Activated naive CD8-positive, alpha-beta T cell treated with anti-CD3 and anti-CD28 coated beads, Interleukin-2, amount 50 U/mL, for 24 hours (primary cell): ENCODE measurements at regions not wholly inside any gene's neighbourhood (a gene's known extent, or its start where the extent isn't known, plus 50 kb on each side); places are given as distances from the start of the nearest gene placed in this dataset.

Source experiments
- ATAC-seq: fragments of 150-1000 bp; cut with Tn5 transposase; one replicate; pipeline ENCODE4 v1.10.0; 2021
- DNase-seq: peaks from one replicate; pipeline ENCODE4 v3.0.0; 2021
- H3K27ac Mint-ChIP-seq: one replicate; pipeline ENCODE4 v1.8.0; 2021; ENCODE audit warnings: mild to moderate bottlenecking, mixed read lengths
- H3K27me3 Mint-ChIP-seq: one replicate; pipeline ENCODE4 v1.8.0; 2021; ENCODE audit warnings: mixed read lengths
- H3K36me3 Mint-ChIP-seq: one replicate; pipeline ENCODE4 v1.8.0; 2021; ENCODE audit warnings: low read depth, mixed read lengths
- H3K4me1 Mint-ChIP-seq: one replicate; pipeline ENCODE4 v1.8.0; 2021; ENCODE audit warnings: mixed read lengths
- H3K4me3 Mint-ChIP-seq: one replicate; pipeline ENCODE4 v1.8.0; 2021; ENCODE audit warnings: mild to moderate bottlenecking, moderate library complexity, mixed read lengths
- H3K9me3 Mint-ChIP-seq: one replicate; pipeline ENCODE4 v1.8.0; 2021; ENCODE audit warnings: mixed read lengths

DNA sequence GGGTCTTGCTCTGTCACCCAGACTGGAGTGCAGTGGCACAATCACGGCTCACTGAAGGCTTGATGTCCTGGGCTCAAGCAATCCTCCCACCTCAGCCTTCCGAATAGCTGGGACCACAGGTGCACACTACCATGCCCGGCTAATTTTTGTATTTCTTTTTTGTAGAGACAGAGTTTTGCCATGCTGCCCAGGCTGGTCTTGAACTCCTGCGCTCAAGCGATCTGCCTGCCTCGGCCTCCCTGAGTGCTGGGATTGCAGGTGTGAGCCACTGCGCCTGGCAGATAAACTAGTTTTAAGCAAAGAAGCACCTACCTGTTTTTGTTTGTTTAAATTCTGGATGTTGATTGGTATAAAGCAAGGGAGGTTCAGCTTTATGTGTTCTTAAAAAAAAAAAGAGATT, 170.6 kb upstream of the GOLIM4 start:
- H3K4me3 Mint-ChIP-seq, result no peak overlapping the region
- H3K36me3 Mint-ChIP-seq, result no peaks in the 10 kb centered on the region
- H3K4me1 Mint-ChIP-seq, result no peaks in the 10 kb centered on the region
- no peaks in the 10 kb centered on the region for H3K9me3 Mint-ChIP-seq
- H3K27me3 Mint-ChIP-seq, result no peaks in the 10 kb centered on the region
- no peak for ATAC-seq
- no peak for DNase-seq
- no peak overlapping the region for H3K27ac Mint-ChIP-seq

DNA sequence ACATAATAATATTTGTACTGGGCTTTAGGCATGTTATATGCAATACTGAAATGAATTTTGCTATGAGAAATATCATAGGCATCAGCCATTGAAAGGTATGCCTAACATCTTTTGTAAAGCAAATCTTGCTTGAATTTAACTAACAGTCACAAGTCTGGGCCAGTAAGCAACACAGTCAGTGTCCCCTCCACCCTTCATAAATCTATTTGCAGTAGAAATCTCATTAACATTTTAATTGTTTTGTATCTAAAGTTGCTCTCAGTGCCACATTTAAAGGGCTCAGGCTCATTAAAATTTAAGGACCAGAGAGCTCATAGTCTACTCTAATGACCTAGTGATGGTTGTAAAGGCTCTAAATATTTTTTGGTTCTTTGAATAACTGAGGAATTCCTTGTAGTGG, 167.2 kb upstream of the GOLIM4 start:
- DNase-seq (no peak), ATAC-seq (no peak)
- no peaks in the 10 kb centered on the region for H3K27me3 Mint-ChIP-seq
- no peak overlapping the region for H3K27ac Mint-ChIP-seq
- no peaks in the 10 kb centered on the region for H3K4me1 Mint-ChIP-seq
- no peaks in the 10 kb centered on the region for H3K9me3 Mint-ChIP-seq
- no peak overlapping the region for H3K4me3 Mint-ChIP-seq
- H3K36me3 Mint-ChIP-seq, result no peaks in the 10 kb centered on the region

DNA sequence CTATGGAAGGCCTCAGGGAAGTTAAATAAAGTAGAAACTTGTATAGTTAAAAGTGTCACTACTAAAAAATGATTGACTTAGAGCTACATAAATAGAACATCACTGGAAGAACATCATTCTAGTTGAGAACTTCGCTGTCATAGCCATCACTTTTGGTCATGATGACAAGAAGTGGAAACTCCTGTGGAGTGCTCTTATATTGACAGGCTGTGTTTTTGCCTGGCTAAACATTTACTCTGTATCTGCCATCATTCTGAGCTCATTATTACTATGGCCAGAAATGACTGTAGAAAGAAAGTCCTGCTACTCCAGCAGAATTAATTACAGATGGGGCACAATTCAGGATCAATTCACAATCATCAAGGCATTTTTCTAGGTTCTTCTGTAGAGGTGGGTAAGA, 165.1 kb upstream of the GOLIM4 start:
- H3K4me3 Mint-ChIP-seq, result no peak overlapping the region
- no peaks in the 10 kb centered on the region for H3K36me3 Mint-ChIP-seq
- H3K27ac Mint-ChIP-seq, result no peak overlapping the region
- ATAC-seq (no peak), DNase-seq (no peak)
- H3K9me3 Mint-ChIP-seq, result no peaks in the 10 kb centered on the region
- H3K4me1 Mint-ChIP-seq, result no peaks in the 10 kb centered on the region
- no peaks in the 10 kb centered on the region for H3K27me3 Mint-ChIP-seq

DNA sequence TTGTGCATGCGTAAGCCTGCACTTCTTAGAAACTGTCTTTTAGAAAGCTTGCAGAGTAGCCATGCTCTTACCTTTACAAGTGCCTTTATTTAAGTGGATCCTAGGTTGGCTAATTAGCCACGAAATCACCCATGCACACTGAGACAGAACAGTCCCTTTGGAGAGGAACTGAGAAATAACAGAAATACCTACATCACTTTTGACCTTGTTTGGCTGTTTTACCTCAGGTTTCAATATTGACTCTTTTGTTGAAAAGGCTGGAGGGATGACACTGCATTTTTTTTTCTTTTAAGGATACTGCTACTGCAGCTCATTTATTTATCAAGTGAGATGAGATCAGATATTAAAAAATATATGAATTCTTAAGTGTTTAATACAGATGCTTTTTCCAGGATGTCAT, 155.6 kb upstream of the GOLIM4 start:
- Mint-ChIP-seq H3K27me3 (peaks cover 36% of the 10 kb centered on the region), H3K4me3 (no peak overlapping the region), H3K4me1 (peaks cover 14% of the 10 kb centered on the region), H3K27ac (no peak overlapping the region), H3K9me3 (no peaks in the 10 kb centered on the region), H3K36me3 (no peaks in the 10 kb centered on the region)
- no peak for DNase-seq
- ATAC-seq, result no peak

- DNase-seq, result no peak
- Mint-ChIP-seq H3K4me3 (peak overlapping the region; percentile 66), H3K27ac (no peak overlapping the region), H3K36me3 (no peaks in the 10 kb centered on the region), H3K4me1 (peaks cover 14% of the 10 kb centered on the region), H3K9me3 (no peaks in the 10 kb centered on the region), H3K27me3 (peaks cover 37% of the 10 kb centered on the region)
- no peak for ATAC-seq
These were observed 154.7 kb upstream of the GOLIM4 start for GRCh38 chr3:168250415-168250861.

DNA sequence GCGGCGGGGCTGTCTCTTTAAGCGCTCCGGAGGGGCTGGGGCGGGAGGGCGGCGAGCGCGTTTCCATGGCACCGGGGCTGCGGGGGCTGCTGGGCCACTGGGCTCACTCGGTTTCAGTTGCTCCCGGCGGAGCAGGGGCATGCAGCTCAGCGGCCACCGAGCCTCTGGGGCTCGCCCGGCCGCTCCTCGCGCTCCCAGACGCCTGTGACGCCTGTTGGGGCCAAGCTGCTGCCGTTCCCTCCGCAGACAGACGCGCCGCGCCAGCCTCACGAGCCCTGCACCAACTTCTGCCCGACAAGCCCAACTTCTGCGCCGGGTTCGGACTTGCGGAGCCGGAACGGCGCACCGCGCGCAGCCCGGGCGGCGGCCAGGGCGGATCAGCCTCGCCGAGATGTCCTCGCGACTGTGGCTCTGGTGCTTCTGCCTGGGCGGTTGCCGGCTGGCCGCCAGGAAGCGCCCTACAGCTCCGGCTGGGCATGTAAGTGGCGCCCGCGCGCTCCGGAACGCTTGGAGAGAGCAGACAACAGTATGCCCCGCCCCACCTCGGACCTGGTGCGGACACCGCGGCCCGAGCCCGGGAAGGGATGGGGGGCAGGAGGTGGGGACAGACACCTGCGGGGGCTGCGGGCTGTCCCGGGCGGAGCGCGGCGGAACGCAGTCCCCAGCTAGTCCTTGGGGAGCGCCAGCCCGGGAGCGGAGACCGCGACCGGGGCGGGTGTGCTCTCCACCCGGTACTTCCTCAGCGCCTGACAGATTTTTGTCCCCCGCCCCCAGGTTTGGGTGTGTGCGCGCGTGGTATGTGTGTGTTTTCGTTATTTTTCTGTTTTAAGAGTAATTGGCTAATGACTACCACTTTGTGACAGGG, 154.1 kb upstream of the GOLIM4 start:
- Mint-ChIP-seq H3K36me3 (no peaks in the 10 kb centered on the region), H3K27me3 (peaks cover 37% of the 10 kb centered on the region), H3K9me3 (no peaks in the 10 kb centered on the region), H3K27ac (no peak overlapping the region), H3K4me3 (peak overlapping the region; percentile 66), H3K4me1 (peaks cover 14% of the 10 kb centered on the region)
- peak; percentile 75 for ATAC-seq
- DNase-seq, result peak; percentile 18

DNA sequence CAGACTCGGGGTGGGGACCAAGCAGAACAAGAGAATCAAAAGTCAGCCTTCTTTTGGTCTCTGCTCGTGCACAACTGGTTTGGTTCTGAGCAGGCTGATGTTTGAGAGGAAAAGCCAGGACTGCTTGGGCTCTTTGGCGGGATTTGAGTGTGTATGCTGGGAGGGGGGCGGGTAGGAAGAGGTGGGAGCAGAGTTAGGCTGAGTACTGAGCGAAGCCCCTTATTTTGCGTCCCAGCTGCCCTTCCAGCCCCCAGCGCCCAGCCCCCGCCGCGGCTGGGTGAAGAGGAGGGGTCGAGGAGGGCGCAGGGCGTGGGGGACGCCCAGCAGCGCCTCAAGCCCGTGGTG, 153.5 kb upstream of the GOLIM4 start:
- Mint-ChIP-seq H3K4me1 (peaks cover 14% of the 10 kb centered on the region), H3K27me3 (peaks cover 41% of the 10 kb centered on the region), H3K4me3 (peak overlapping the region; percentile 51), H3K36me3 (no peaks in the 10 kb centered on the region), H3K9me3 (no peaks in the 10 kb centered on the region), H3K27ac (no peak overlapping the region)
- ATAC-seq, result no peak
- DNase-seq, result no peak

DNA sequence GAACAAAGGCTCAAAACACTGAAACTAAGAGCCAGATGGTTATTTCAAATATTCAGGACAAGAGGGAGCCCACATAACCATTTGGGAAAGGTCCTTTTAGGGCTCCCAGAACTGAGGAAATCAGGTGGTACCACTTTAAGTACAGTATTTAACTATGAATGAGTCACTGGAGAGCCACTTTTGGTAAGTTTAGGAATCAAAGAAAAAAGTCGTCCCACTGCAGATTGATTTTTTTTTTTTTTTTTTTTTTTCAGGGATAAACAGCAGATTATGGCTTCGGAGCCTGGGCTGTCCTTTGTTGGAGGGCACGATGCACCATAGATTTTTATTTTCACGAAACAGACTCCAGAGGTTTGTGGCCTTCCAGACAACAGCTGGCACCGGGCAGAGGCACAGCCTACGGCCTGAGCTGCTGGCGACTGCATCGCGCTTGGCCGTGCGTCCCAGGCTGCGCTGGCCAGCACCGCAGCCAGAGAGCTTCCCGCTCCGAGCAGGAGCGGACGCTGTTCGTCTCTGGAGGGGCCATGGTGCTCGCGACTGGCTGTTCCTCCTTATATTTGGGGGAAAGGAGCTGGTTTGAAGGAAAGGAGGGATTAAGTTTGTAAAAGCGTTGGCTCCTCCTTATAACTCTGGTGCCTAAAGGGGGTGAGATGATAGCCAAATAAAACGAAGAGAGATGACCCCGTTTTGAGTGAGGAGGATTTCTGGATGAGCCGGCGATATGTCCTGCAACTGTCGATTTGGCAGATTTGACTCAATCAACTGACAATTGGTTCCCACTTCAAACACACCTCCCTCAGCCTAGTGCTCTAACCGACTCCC, 152.9 kb upstream of the GOLIM4 start:
- DNase-seq (no peak), ATAC-seq (no peak)
- Mint-ChIP-seq H3K9me3 (no peaks in the 10 kb centered on the region), H3K4me3 (peak overlapping the region; percentile 51), H3K4me1 (peaks cover 14% of the 10 kb centered on the region), H3K27me3 (peaks cover 41% of the 10 kb centered on the region), H3K27ac (no peak overlapping the region), H3K36me3 (no peaks in the 10 kb centered on the region)

- Mint-ChIP-seq H3K27me3 (peaks cover 15% of the 10 kb centered on the region), H3K9me3 (peaks cover 3% of the 10 kb centered on the region), H3K4me1 (no peaks in the 10 kb centered on the region), H3K27ac (no peak overlapping the region), H3K36me3 (no peaks in the 10 kb centered on the region), H3K4me3 (no peak overlapping the region)
- DNase-seq, result no peak
- ATAC-seq, result no peak
These were observed 145.4 kb upstream of the GOLIM4 start for GRCh38 chr3:168241156-168241555.

- Mint-ChIP-seq H3K27me3 (peaks cover 10% of the 10 kb centered on the region), H3K4me1 (no peaks in the 10 kb centered on the region), H3K36me3 (no peaks in the 10 kb centered on the region), H3K27ac (no peak overlapping the region), H3K9me3 (peaks cover 3% of the 10 kb centered on the region), H3K4me3 (no peak overlapping the region)
- ATAC-seq, result no peak
- DNase-seq, result no peak
These were observed 143.6 kb upstream of the GOLIM4 start for GRCh38 chr3:168239287-168239686.

- Mint-ChIP-seq H3K9me3 (no peaks in the 10 kb centered on the region), H3K36me3 (no peaks in the 10 kb centered on the region), H3K27me3 (peaks cover 3% of the 10 kb centered on the region), H3K4me3 (no peak overlapping the region), H3K4me1 (no peaks in the 10 kb centered on the region), H3K27ac (no peak overlapping the region)
- ATAC-seq (no peak), DNase-seq (no peak)
These were observed 137.3 kb upstream of the GOLIM4 start for GRCh38 chr3:168233001-168233400.

DNA sequence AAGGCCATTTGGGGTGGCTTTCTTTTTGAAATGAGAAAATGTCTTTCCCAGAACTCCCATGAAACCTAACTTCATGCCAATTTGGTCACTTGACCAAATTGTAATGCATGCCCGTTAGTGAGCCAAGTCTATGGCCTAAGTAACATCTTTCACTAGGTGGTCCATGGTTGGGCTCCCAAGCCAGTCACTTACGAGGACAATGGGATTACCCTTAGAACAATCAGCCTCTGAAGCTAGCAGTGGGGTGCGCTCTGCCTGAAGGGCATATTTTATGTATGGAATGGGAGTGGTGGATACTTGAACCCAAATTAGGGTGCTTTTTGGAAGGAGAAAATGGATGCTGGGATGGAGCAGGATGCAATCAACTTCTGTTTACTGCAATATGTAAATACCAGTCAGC, 127.4 kb upstream of the GOLIM4 start:
- no peak for ATAC-seq
- Mint-ChIP-seq H3K4me3 (no peak overlapping the region), H3K9me3 (no peaks in the 10 kb centered on the region), H3K27me3 (no peaks in the 10 kb centered on the region), H3K4me1 (no peaks in the 10 kb centered on the region), H3K27ac (no peak overlapping the region), H3K36me3 (no peaks in the 10 kb centered on the region)
- DNase-seq, result no peak

GRCh38 chr3:168220556-168220955, 124.8 kb upstream of the GOLIM4 start:
- Mint-ChIP-seq H3K36me3 (no peaks in the 10 kb centered on the region), H3K4me1 (no peaks in the 10 kb centered on the region)

GRCh38 chr3:168219530-168219929, 123.8 kb upstream of the GOLIM4 start:
- peaks cover 2% of the 10 kb centered on the region for H3K27me3 Mint-ChIP-seq
- ATAC-seq (no peak), DNase-seq (no peak)
- H3K27ac Mint-ChIP-seq, result no peak overlapping the region
- H3K4me1 Mint-ChIP-seq, result no peaks in the 10 kb centered on the region
- no peak overlapping the region for H3K4me3 Mint-ChIP-seq
- no peaks in the 10 kb centered on the region for H3K36me3 Mint-ChIP-seq
- H3K9me3 Mint-ChIP-seq, result no peaks in the 10 kb centered on the region

More at GRCh38 chr3:168220556-168220955, 124.8 kb upstream of the GOLIM4 start:
- ATAC-seq, result no peak
- no peak overlapping the region for H3K4me3 Mint-ChIP-seq
- peaks cover 2% of the 10 kb centered on the region for H3K27me3 Mint-ChIP-seq
- DNase-seq, result no peak
- no peaks in the 10 kb centered on the region for H3K9me3 Mint-ChIP-seq
- no peak overlapping the region for H3K27ac Mint-ChIP-seq

DNA sequence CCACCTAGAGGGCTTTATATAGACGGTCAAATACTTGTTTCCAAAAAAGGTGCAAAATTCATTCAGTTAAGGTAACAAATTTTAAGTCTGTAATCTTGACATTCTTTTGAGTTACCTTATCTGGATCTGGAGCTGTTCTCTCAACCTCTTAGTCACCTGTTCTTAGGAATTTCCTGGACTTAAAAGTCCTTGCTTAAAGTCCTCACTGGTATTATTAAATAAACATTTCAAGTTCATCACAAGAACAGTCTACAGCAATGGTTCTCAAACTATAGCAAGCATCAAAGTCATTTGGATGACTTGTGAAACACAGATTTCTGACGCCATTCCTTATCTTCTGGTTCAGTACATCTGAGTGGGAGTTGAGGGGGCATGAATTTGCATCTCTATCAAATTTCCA, 122.9 kb upstream of the GOLIM4 start:
- H3K9me3 Mint-ChIP-seq, result no peaks in the 10 kb centered on the region
- DNase-seq (no peak), ATAC-seq (no peak)
- H3K36me3 Mint-ChIP-seq, result no peaks in the 10 kb centered on the region
- H3K27ac Mint-ChIP-seq, result no peak overlapping the region
- H3K27me3 Mint-ChIP-seq, result peaks cover 2% of the 10 kb centered on the region
- no peaks in the 10 kb centered on the region for H3K4me1 Mint-ChIP-seq
- no peak overlapping the region for H3K4me3 Mint-ChIP-seq
